Uterus (tissue), 2 donors: ENCODE measurements at regions not wholly inside any gene's neighbourhood (a gene's known extent, or its start where the extent isn't known, plus 50 kb on each side); places are given as distances from the start of the nearest gene placed in this dataset.

ENCODE experiments used
- POLR2A ChIP-seq, 2 donors: fragments of 450-650 bp; IDR thresholded peaks; one replicate each; pipeline ENCODE4 v1.6.1; 2016; ENCODE audit warnings: antibody characterized with exemption in 2 of 2, mild to moderate bottlenecking in 1 of 2, moderate library complexity in 1 of 2
- TF ChIP-seq, protein P1 (sequence below), 4 experiments: fragments of 200-600 bp in 2 of 4; fragments of 450-650 bp in 2 of 4; sonication (generic) in 2 of 4; IDR thresholded peaks; one replicate each; pipeline ENCODE4 v1.5.1; 2016 to 2019; ENCODE audit warnings: antibody characterized with exemption in 4 of 4, mild to moderate bottlenecking in 2 of 4, moderate library complexity in 1 of 4

DNA sequence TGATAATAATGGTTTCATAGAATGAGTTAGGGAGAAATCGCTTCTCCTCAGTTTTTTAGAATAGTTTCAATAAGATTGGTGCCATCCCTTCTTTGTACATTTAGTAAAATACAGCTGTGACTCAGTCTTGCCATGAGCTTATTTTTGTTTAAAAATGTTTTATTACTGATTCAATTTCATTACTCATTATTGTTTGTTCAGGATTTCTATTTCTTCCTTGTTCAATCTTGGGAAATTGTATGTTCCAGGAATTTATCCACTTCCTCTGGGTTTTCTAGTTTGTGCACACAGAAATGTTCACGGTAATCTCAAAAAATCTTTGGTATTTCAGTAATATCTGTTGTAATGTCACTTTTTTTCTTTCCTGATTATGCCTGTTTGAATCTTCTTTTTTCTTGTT lies 371.5 kb upstream of the SETBP1 start:
- TF ChIP-seq, protein P1, sequence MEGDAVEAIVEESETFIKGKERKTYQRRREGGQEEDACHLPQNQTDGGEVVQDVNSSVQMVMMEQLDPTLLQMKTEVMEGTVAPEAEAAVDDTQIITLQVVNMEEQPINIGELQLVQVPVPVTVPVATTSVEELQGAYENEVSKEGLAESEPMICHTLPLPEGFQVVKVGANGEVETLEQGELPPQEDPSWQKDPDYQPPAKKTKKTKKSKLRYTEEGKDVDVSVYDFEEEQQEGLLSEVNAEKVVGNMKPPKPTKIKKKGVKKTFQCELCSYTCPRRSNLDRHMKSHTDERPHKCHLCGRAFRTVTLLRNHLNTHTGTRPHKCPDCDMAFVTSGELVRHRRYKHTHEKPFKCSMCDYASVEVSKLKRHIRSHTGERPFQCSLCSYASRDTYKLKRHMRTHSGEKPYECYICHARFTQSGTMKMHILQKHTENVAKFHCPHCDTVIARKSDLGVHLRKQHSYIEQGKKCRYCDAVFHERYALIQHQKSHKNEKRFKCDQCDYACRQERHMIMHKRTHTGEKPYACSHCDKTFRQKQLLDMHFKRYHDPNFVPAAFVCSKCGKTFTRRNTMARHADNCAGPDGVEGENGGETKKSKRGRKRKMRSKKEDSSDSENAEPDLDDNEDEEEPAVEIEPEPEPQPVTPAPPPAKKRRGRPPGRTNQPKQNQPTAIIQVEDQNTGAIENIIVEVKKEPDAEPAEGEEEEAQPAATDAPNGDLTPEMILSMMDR (IDR thresholded peaks at IDR 0.05) = no peak
- no peak for TF ChIP-seq POLR2A (IDR thresholded peaks at IDR 0.05)
